ENCODE measurements at regions not wholly inside any gene's neighbourhood (a gene's known extent, or its start where the extent isn't known, plus 50 kb on each side); places are given as distances from the start of the nearest gene placed in this dataset.

- Histone ChIP-seq H4K5ac (ENCODE audit: insufficient read length, low read depth, low read length) (no peak overlapping the region), H4K20me1 (ENCODE audit: control insufficient read depth, insufficient read depth, insufficient read length) (no peaks in the 10 kb centered on the region), H3K79me2 (ENCODE audit: insufficient read depth, low read length) (no peaks in the 10 kb centered on the region), H4K91ac (ENCODE audit: insufficient read length, low read depth, low read length) (no peak overlapping the region), H3K9ac (ENCODE audit: extremely low read depth, insufficient read length, low read length) (no peak overlapping the region), H2BK120ac (ENCODE audit: low read depth, low read length, poor library complexity, severe bottlenecking) (no peak overlapping the region), H3K14ac (ENCODE audit: insufficient read depth, low read length) (no peak overlapping the region), H3K27ac (ENCODE audit: insufficient read length, low read depth, low read length) (no peak overlapping the region), H2AK5ac (ENCODE audit: insufficient read length, low read length) (no peak overlapping the region), H3K9me3 (ENCODE audit: control insufficient read depth, low read depth, low read length) (no peaks in the 10 kb centered on the region), H2BK12ac (ENCODE audit: insufficient read length, low read depth, low read length) (no peak overlapping the region), H3K18ac (ENCODE audit: insufficient read length, low read depth, low read length) (no peak overlapping the region), H3K23ac (ENCODE audit: insufficient read length, low read depth, low read length) (no peak overlapping the region), H2BK20ac (ENCODE audit: low read depth, low read length, poor library complexity, severe bottlenecking) (no peak overlapping the region), H3K56ac (ENCODE audit: insufficient read length, low read depth, low read length) (no peak overlapping the region), H4K8ac (replicated peaks; ENCODE audit: insufficient read length, low read depth, low read length) (no peak overlapping the region), H2BK5ac (ENCODE audit: insufficient read length, low read length) (no peak overlapping the region), H2AFZ (ENCODE audit: low read length) (no peak overlapping the region), H3K4me2 (ENCODE audit: insufficient read depth, insufficient read length, low read length) (no peak overlapping the region), H3K23me2 (ENCODE audit: insufficient read length, low read depth, low read length, poor library complexity, severe bottlenecking) (no peaks in the 10 kb centered on the region), H3T11ph (ENCODE audit: low read length) (no peak overlapping the region), H3K4me1 (ENCODE audit: insufficient read depth, low read length) (peaks cover 7% of the 10 kb centered on the region; the same call in 1 of the 2 replicates), H2BK15ac (ENCODE audit: low read depth, low read length) (no peak overlapping the region), H3K27me3 (ENCODE audit: insufficient read depth, low read length) (no peaks in the 10 kb centered on the region), H3K79me1 (ENCODE audit: insufficient read depth, low read depth, low read length, poor library complexity, severe bottlenecking) (no peaks in the 10 kb centered on the region), H3K4ac (ENCODE audit: low read depth, low read length) (no peak overlapping the region)
- no peaks in the 10 kb centered on the region for H3K9me3 Mint-ChIP-seq
- H3K4me1 Mint-ChIP-seq, result peaks cover 16 to 19% of the 10 kb centered on the region in 2 experiments
- TF ChIP-seq, protein P1, sequence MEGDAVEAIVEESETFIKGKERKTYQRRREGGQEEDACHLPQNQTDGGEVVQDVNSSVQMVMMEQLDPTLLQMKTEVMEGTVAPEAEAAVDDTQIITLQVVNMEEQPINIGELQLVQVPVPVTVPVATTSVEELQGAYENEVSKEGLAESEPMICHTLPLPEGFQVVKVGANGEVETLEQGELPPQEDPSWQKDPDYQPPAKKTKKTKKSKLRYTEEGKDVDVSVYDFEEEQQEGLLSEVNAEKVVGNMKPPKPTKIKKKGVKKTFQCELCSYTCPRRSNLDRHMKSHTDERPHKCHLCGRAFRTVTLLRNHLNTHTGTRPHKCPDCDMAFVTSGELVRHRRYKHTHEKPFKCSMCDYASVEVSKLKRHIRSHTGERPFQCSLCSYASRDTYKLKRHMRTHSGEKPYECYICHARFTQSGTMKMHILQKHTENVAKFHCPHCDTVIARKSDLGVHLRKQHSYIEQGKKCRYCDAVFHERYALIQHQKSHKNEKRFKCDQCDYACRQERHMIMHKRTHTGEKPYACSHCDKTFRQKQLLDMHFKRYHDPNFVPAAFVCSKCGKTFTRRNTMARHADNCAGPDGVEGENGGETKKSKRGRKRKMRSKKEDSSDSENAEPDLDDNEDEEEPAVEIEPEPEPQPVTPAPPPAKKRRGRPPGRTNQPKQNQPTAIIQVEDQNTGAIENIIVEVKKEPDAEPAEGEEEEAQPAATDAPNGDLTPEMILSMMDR (conservative IDR thresholded peaks at IDR 0.05), result no peak
- H3K27ac Mint-ChIP-seq, result peak overlapping the region in 2 of 3 experiments; percentile 24 to 30; a peak in 2 of 7 replicates
- H3K4me3 Mint-ChIP-seq, result 0 out of 5 replicates have a peak overlapping the region, but pooled peaks of 1 of the 2 experiments have one; percentile 2
- DNase-seq, result no peak
- H3K27me3 Mint-ChIP-seq (ENCODE audit: low read depth), result no peaks in the 10 kb centered on the region
- no CpG with 5 or more reads among the region's 5 CpGs for WGBS (ENCODE audit: extremely low coverage, insufficient read length, low lambda C conversion rate)
- no peaks in the 10 kb centered on the region; a peak in 1 of 7 replicates for H3K36me3 Mint-ChIP-seq (ENCODE audit: insufficient read depth in 1 of 3, low read depth in 3 of 3)
Measured at GRCh38 chr1:116824631-116825206, 70.5 kb downstream of the CD2 start.

Data from H9 (cell line).